Activated CD4-positive, alpha-beta memory T cell treated with anti-CD3 and anti-CD28 coated beads, Interleukin-2, amount 10 ng/mL, durations not matched to agents 7 days and 5 days (primary cell): ENCODE measurements at regions not wholly inside any gene's neighbourhood (a gene's known extent, or its start where the extent isn't known, plus 50 kb on each side); places are given as distances from the start of the nearest gene placed in this dataset.

Experiments used
- CTCF ChIA-PET: fragments of 350-600 bp; sonication (Branson Sonifier 250); formaldehyde crosslinking; loops from one replicate; lab custom pipeline; 2021; ENCODE audit warnings: antibody characterized with exemption, inconsistent platforms; lab: Charles Lee
- POLR2A ChIA-PET: fragments of 350-600 bp; sonication (Branson Sonifier 250); formaldehyde crosslinking; loops from one replicate; lab custom pipeline; 2021; ENCODE audit warnings: antibody characterized with exemption; lab: Charles Lee
- DNase-seq: peaks from one replicate; pipeline ENCODE4 v3.0.0-alpha.2; 2020
- H3K27ac Mint-ChIP-seq: one replicate; pipeline ENCODE4 v1.8.0; 2021; ENCODE audit warnings: mild to moderate bottlenecking, mixed read lengths
- H3K27me3 Mint-ChIP-seq: one replicate; pipeline ENCODE4 v1.8.0; 2021; ENCODE audit warnings: mixed read lengths
- H3K36me3 Mint-ChIP-seq: one replicate; pipeline ENCODE4 v1.8.0; 2021; ENCODE audit warnings: low read depth, mixed read lengths
- H3K4me1 Mint-ChIP-seq: one replicate; pipeline ENCODE4 v1.8.0; 2021; ENCODE audit warnings: mixed read lengths
- H3K4me3 Mint-ChIP-seq: one replicate; pipeline ENCODE4 v1.8.0; 2021; ENCODE audit warnings: mild to moderate bottlenecking, mixed read lengths
- H3K9me3 Mint-ChIP-seq: one replicate; pipeline ENCODE4 v1.8.0; 2021; ENCODE audit warnings: mixed read lengths

DNA sequence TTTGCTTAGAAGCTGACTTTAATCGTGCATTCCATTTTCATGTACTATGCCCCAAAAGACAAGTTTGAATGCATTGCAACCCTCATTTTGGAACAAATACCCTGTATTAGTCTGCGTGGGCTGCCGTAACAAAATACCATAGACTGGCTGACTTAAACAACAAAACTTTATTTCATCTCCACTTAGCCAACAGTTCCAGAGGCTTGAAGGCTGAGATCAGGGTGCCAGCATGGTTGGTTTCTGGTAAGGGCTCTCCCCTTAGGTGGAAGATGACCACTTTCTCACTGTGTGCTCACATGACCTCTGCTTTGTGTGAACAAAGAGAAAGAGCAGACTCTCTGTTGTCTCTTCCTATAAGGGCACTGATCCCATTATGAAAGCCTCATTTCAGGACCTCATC, 431.7 kb upstream of the MAP3K7 start:
- Mint-ChIP-seq H3K36me3 (no peaks in the 10 kb centered on the region), H3K9me3 (no peaks in the 10 kb centered on the region), H3K4me1 (no peaks in the 10 kb centered on the region), H3K27ac (no peak overlapping the region), H3K4me3 (no peak overlapping the region), H3K27me3 (no peaks in the 10 kb centered on the region)
- DNase-seq = no peak
- CTCF ChIA-PET = no interaction called here
- POLR2A ChIA-PET = no interaction called here

DNA sequence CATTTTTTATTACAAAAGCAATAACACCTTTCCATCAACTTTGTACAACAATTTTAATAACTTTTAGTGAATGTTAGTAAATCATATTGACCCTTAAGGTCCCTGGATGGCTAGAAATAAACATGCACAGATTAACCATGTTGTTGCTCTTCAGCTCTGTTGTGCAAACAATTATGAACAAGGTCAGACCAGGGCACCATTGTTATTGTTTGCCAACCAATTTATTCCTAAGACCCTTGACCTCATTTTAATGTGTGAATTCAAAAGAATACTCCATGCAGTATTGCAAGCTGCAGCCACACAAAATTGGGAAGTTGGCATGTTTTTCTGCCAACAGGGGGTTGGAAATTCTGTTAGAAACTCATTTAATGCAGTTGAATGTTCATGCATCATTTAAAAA, 426.6 kb upstream of the MAP3K7 start:
- H3K9me3 Mint-ChIP-seq = no peaks in the 10 kb centered on the region
- H3K36me3 Mint-ChIP-seq = no peaks in the 10 kb centered on the region
- H3K27me3 Mint-ChIP-seq = peaks cover 2% of the 10 kb centered on the region
- POLR2A ChIA-PET = no interaction called here
- CTCF ChIA-PET = no interaction called here
- H3K27ac Mint-ChIP-seq = no peak overlapping the region
- no peak overlapping the region for H3K4me3 Mint-ChIP-seq
- no peaks in the 10 kb centered on the region for H3K4me1 Mint-ChIP-seq
- DNase-seq = no peak

DNA sequence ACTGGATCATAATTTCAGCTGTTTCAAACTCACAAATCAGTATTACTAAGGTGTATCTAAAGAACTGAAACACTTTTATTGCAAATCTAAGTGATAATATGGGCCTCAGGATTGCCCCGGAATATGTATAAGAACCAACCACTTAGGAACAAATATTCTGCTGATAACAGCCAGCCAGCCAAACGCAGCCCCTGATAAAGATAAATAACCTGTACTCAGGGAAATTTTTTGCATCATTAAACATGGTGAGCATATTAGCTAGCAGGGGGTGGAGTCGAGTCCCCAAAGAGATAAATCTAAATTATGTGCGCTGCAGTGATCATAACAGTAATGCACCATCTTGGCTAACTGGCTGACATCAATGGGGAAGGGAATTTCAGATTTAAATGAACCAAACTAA, 410.2 kb upstream of the MAP3K7 start:
- Mint-ChIP-seq H3K9me3 (no peaks in the 10 kb centered on the region), H3K27ac (no peak overlapping the region), H3K4me1 (no peaks in the 10 kb centered on the region), H3K27me3 (no peaks in the 10 kb centered on the region), H3K36me3 (no peaks in the 10 kb centered on the region), H3K4me3 (no peak overlapping the region)
- ChIA-PET POLR2A (no interaction called here), CTCF (no interaction called here)
- no peak for DNase-seq

- no peaks in the 10 kb centered on the region for H3K4me1 Mint-ChIP-seq
- ChIA-PET POLR2A (no interaction called here), CTCF (no interaction called here)
- H3K9me3 Mint-ChIP-seq = no peaks in the 10 kb centered on the region
- H3K36me3 Mint-ChIP-seq = no peaks in the 10 kb centered on the region
- H3K4me3 Mint-ChIP-seq = no peak overlapping the region
- no peak overlapping the region for H3K27ac Mint-ChIP-seq
- no peak for DNase-seq
- no peaks in the 10 kb centered on the region for H3K27me3 Mint-ChIP-seq
These were observed 406.9 kb upstream of the MAP3K7 start for GRCh38 chr6:90993770-90994169.

GRCh38 chr6:90989763-90990162, 402.9 kb upstream of the MAP3K7 start:
- no peak for DNase-seq
- Mint-ChIP-seq H3K4me1 (no peaks in the 10 kb centered on the region), H3K27me3 (no peaks in the 10 kb centered on the region), H3K27ac (no peak overlapping the region), H3K4me3 (no peak overlapping the region), H3K9me3 (no peaks in the 10 kb centered on the region), H3K36me3 (no peaks in the 10 kb centered on the region)
- ChIA-PET POLR2A (no interaction called here), CTCF (no interaction called here)

DNA sequence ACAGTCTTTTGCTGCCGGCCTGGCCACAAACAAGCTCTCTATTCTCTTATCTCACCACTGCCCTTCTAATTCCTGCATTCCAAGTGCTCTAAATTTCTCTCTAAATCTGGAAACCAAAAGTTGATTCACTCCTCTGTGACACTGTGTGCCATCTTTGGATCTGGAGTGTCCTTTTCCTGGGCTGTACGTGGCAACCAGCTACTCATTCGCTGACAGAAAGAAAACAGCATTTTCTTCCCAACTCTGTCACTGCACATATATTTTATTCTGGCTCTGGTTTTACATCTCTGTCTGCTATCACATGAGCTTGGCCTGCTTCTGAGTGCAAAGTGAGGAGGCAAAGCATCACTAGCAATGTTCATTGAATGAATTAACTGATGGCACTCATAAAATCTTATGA, 397.2 kb upstream of the MAP3K7 start:
- no peak for DNase-seq
- Mint-ChIP-seq H3K27ac (no peak overlapping the region), H3K27me3 (no peaks in the 10 kb centered on the region), H3K4me3 (no peak overlapping the region), H3K4me1 (no peaks in the 10 kb centered on the region), H3K9me3 (no peaks in the 10 kb centered on the region), H3K36me3 (no peaks in the 10 kb centered on the region)
- ChIA-PET CTCF (no interaction called here), POLR2A (no interaction called here)

DNA sequence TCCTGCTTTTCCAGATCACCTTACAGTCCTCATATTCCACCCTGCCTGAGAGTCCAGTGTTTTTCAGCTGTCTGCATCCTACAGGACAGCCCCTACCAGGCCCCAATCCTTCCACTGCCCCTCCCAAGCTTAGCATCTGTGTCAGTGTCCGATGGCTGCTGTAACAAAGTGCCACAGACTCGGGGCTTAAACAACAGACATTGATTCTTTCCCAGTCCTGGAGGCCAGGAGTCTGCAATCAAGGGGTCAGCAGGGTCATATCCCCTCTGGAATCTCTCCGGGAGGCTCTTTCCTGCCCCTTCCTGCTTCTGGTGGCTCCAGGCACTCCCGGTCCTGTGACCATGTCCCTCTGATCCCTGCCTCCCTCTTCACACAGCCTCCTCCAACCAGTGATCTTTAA, 396.6 kb upstream of the MAP3K7 start:
- H3K36me3 Mint-ChIP-seq = no peaks in the 10 kb centered on the region
- CTCF ChIA-PET = no interaction called here
- no peak overlapping the region for H3K4me3 Mint-ChIP-seq
- no peaks in the 10 kb centered on the region for H3K4me1 Mint-ChIP-seq
- no peaks in the 10 kb centered on the region for H3K27me3 Mint-ChIP-seq
- DNase-seq = no peak
- no peaks in the 10 kb centered on the region for H3K9me3 Mint-ChIP-seq
- H3K27ac Mint-ChIP-seq = no peak overlapping the region
- POLR2A ChIA-PET = no interaction called here

DNA sequence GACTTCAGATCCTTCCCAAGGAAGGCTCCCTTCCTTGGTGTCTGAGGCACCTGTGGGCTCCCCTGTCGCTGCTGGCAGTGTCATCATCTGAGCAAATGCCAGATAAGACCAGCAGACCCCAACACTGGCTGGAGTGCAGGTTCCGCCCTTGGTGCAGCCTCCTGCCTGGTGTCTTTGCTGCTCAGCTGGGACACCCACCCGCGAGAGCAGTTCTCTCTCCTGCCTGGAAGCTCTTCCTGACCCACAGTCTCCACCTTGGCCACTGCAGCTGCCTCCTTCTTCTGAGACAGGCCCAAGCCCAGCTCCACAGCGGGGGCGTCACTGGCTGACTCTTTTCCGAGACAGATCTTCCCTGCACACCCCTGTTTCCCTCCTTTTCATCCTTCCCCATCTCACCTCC, 395.7 kb upstream of the MAP3K7 start:
- peaks cover 2% of the 10 kb centered on the region for H3K27me3 Mint-ChIP-seq

GRCh38 chr6:90982051-90982450, 395.2 kb upstream of the MAP3K7 start:
- no peak overlapping the region for H3K27ac Mint-ChIP-seq
- ChIA-PET POLR2A (no interaction called here), CTCF (interaction anchor here (1.7 kb wide), 1 partner anchor 13 kb away, joined by 3 read pairs; no protein-coding TSS in a partner anchor)
- H3K4me3 Mint-ChIP-seq = no peak overlapping the region
- H3K36me3 Mint-ChIP-seq = no peaks in the 10 kb centered on the region
- no peaks in the 10 kb centered on the region for H3K4me1 Mint-ChIP-seq
- no peaks in the 10 kb centered on the region for H3K9me3 Mint-ChIP-seq
- no peak for DNase-seq
- H3K27me3 Mint-ChIP-seq = peaks cover 4% of the 10 kb centered on the region

More for the DNA sequence above, 395.7 kb upstream of the MAP3K7 start:
- H3K27ac Mint-ChIP-seq = no peak overlapping the region
- H3K4me3 Mint-ChIP-seq = no peak overlapping the region
- no peaks in the 10 kb centered on the region for H3K4me1 Mint-ChIP-seq
- DNase-seq = no peak
- H3K36me3 Mint-ChIP-seq = no peaks in the 10 kb centered on the region
- POLR2A ChIA-PET = no interaction called here
- CTCF ChIA-PET = interaction anchor here (1.7 kb wide), 1 partner anchor 13 kb away, joined by 3 read pairs; no protein-coding TSS in a partner anchor
- no peaks in the 10 kb centered on the region for H3K9me3 Mint-ChIP-seq

DNA sequence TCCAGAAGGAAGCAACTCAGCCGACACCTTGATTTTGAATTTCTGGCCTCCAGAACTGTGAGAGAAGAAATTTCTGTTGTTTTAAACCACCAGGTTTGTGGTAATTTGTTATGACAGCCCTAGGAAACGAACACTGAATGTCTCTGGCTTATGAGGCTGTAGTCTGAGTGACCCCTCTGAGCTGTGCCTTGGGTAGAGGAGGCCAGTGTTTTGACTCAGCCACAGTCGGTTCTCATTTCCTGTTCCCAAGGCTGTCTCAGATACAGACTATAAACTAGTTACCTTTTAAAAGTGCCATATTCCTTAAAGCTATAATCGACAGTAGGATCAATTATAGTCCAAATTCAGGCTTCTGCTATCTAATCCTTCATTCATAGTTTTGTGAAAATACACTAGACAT, 391.2 kb upstream of the MAP3K7 start:
- Mint-ChIP-seq H3K27me3 (peaks cover 4% of the 10 kb centered on the region), H3K9me3 (no peaks in the 10 kb centered on the region), H3K36me3 (no peaks in the 10 kb centered on the region), H3K4me1 (no peaks in the 10 kb centered on the region), H3K4me3 (no peak overlapping the region), H3K27ac (no peak overlapping the region)
- ChIA-PET CTCF (no interaction called here), POLR2A (no interaction called here)
- DNase-seq = no peak

GRCh38 chr6:90977513-90977912, 390.6 kb upstream of the MAP3K7 start:
- CTCF ChIA-PET = no interaction called here
- H3K27ac Mint-ChIP-seq = no peak overlapping the region

DNA sequence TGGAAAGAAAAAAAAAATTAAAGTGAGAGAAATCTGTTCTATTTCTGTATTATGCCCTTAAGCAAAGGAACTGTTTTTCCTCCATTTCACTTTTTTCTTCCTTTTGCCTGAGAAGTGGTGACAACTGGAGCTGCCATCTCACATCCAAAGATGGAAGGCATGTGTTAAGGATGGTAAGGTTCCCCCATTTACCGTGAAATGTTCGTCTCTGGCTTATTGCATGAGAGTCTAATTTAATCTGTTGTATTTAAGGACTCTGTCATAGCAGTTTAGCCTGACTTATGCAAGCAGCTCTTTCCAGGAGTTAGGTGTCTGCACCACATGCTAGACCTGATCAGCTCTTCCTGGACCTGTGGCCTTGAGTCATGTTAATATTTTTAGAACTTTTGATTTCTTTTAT, 389.5 kb upstream of the MAP3K7 start:
- Mint-ChIP-seq H3K4me1 (no peaks in the 10 kb centered on the region), H3K27ac (no peak overlapping the region), H3K4me3 (no peak overlapping the region), H3K9me3 (no peaks in the 10 kb centered on the region), H3K27me3 (peaks cover 4% of the 10 kb centered on the region), H3K36me3 (no peaks in the 10 kb centered on the region)
- ChIA-PET POLR2A (no interaction called here), CTCF (no interaction called here)
- DNase-seq = no peak

More at GRCh38 chr6:90977513-90977912, 390.6 kb upstream of the MAP3K7 start:
- Mint-ChIP-seq H3K4me3 (no peak overlapping the region), H3K9me3 (no peaks in the 10 kb centered on the region), H3K36me3 (no peaks in the 10 kb centered on the region), H3K27me3 (peaks cover 4% of the 10 kb centered on the region), H3K4me1 (no peaks in the 10 kb centered on the region)
- no peak for DNase-seq
- POLR2A ChIA-PET = no interaction called here

DNA sequence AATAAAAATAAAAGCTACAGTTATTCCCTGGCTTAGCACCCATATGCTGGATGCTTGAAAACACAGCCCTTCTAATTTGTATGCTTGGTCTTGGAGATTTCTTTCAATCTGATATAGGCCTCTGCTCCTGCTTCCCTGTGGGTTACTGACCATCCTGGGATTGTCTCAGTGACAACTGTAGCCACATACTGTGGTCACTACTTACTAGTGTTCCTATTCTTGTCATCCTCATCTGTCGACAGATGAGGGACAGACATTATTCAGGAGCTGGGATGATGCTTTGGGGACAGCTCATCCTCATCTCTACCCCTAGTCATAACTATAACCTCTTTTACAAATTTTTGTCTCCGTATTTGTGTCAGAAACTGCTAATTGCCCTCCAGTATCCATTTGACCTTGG, 388.9 kb upstream of the MAP3K7 start:
- Mint-ChIP-seq H3K27ac (no peak overlapping the region), H3K9me3 (no peaks in the 10 kb centered on the region), H3K4me3 (no peak overlapping the region), H3K36me3 (no peaks in the 10 kb centered on the region), H3K27me3 (peaks cover 4% of the 10 kb centered on the region), H3K4me1 (no peaks in the 10 kb centered on the region)
- CTCF ChIA-PET = no interaction called here
- POLR2A ChIA-PET = no interaction called here
- DNase-seq = no peak

DNA sequence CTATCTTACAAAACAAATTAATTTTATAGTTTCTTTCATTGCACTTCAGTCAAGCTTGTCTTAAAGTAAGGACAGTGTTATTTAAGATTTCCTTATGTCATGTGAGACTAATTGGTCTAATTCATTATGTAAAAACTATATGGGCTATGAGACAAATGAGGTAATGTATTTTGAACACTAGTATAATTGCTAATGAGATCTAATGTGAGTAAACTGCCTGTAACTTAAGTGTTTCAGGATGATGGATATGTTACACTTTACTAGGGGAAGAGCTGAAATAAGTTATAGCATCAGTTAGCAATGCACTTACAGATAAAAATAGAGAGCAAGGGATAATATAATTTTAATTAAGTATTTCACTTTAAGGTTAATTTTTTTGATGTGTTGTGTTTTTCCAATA, 386.3 kb upstream of the MAP3K7 start:
- H3K4me1 Mint-ChIP-seq = no peaks in the 10 kb centered on the region
- CTCF ChIA-PET = interaction anchor here (1.2 kb wide), 1 partner anchor 33 kb away, joined by 3 read pairs; no protein-coding TSS in a partner anchor
- H3K9me3 Mint-ChIP-seq = no peaks in the 10 kb centered on the region
- H3K27ac Mint-ChIP-seq = no peak overlapping the region
- H3K36me3 Mint-ChIP-seq = no peaks in the 10 kb centered on the region
- peaks cover 4% of the 10 kb centered on the region for H3K27me3 Mint-ChIP-seq
- H3K4me3 Mint-ChIP-seq = no peak overlapping the region
- POLR2A ChIA-PET = no interaction called here
- no peak for DNase-seq
